ENCODE measurements at regions not wholly inside any gene's neighbourhood (a gene's known extent, or its start where the extent isn't known, plus 50 kb on each side); places are given as distances from the start of the nearest gene placed in this dataset.
A peak's percentile ranks its signal among the peaks of the same experiment; 100 is the strongest.

DNA sequence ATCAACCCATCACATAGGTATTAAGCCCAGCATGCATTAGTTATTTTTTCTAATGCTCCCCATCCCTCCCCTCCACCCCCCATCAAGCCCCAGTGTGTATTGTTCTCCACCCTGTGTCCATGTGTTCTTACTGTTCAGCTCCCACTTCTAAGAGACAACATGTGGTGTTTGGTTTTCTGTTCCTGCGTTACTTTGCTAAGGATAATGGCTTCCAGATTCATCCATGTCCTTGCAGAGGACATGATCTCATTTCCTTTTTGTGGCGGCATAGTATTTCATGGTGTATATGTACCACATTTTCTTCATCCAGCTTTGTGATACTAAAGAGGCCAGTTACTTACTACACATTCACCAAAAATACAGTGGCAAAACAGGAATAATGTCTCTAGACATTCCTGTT lies 71.8 kb upstream of the GTF2H2 start:
- DNase-seq = peak; percentile 1

Data from fibroblast of skin of right quadriceps (primary cell).